Fibroblast of peridontal ligament (primary cell): ENCODE measurements at regions not wholly inside any gene's neighbourhood (a gene's known extent, or its start where the extent isn't known, plus 50 kb on each side); places are given as distances from the start of the nearest gene placed in this dataset.
"Not testable (repeated sequence)": the region's sequence is repeated elsewhere in the genome, so short reads cannot be mapped to it uniquely, and the experiment has no call there.

Experiments
- DNase-seq: peaks from one replicate; pipeline ENCODE4 v3.0.0-alpha.2; 2010; ENCODE audit errors: extremely low read depth

DNA sequence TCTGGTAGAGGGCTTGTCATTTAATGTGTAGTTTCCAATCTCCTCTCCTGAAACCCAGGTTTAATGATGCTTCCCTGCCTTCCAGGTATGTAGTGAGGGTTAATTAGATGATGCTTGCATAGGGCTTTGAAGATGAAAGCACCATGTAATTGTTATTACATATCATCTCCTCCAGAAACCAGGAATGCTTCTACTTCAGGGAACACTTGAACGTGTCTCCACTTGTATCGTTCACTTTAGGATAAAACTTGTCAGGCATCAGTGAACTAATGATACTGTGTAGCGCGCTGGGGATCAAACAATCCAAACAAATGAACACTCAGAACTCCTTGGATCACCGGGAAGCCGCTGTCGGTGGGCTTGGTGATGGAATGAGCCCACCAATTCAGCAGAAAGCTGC, 260.9 kb upstream of the FZD8 start:
- DNase-seq: no peak

DNA sequence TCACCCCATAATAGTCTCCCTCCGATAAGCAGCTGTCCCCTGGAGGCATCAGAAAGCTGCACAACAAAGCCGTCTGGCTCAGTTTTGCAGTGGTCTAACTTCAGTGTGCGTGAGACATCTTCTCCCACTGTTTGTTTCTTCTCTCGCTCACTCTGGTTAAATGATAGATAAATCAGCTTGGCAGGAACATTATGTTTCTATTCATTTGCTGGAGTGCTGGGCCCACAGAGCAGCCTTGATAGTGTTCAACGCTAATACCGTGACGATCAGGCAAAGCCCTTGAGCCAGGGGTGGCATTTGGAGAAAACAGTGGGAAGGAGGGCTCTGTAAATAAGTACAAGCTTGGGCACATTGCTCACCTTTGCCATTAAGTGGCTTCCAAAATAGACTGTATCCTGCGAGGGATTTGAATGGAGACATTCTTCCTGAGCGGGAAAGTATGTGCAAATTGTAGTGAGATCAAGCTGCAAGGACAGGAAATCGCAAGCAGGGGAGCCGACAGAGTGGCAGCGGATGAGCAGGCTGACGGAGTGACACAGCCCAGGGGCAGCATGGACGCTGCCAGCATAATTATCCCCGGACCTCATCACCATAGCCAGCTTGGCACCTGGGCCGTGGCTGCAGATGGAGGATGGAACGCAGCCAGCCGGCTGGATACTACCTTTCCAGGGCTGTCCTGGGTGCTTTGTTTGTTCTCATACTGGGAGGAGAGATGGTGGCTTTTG, 256.8 kb upstream of the FZD8 start:
- no peak for DNase-seq

DNA sequence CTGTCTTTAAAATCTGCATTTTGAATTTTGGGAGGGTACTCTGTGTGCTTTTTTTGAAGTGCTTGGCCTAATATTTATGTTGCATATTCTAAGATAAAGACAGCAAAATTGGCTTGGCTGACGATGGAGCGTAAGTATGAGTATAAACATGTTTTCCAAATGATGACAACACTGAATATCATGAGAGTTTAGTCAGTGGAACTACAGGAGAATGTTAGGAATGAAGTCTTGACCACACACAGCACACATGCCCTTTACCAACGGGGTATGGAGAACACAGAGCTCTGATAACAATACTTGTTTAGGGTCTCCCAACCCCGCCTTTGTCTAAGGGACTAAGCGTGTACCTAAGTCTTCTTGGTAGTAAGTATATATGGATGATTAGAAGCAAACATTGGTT, 253.9 kb upstream of the FZD8 start:
- peak; percentile 82 for DNase-seq

GRCh38 chr10:35895331-35895730, 253.2 kb upstream of the FZD8 start:
- DNase-seq: peak; percentile 53

DNA sequence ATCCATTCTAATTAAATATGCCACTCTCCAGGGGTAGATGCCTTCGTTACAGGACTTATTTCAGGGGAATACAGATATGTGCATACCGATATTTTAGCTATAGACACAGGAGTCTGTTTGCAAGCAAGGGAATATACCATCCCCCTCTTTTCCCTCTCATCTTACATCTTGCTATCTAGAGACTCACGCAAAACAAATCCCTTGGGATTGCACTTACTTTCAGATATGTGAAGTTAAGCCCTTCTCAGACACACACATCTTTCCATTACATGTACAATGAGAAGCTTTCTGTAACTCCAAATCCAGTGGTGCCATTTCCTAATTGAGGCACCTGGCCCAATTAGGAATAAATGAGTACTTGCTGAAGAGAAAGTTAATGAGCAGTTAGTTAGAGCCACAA, 250.4 kb upstream of the FZD8 start:
- DNase-seq: no peak

GRCh38 chr10:35890676-35891495, 248.8 kb upstream of the FZD8 start:
- DNase-seq: no peak

- DNase-seq: no peak
Measured at GRCh38 chr10:35889971-35890675, 248.0 kb upstream of the FZD8 start.

- no peak for DNase-seq
Measured at GRCh38 chr10:35889226-35889625, 247.1 kb upstream of the FZD8 start.

DNA sequence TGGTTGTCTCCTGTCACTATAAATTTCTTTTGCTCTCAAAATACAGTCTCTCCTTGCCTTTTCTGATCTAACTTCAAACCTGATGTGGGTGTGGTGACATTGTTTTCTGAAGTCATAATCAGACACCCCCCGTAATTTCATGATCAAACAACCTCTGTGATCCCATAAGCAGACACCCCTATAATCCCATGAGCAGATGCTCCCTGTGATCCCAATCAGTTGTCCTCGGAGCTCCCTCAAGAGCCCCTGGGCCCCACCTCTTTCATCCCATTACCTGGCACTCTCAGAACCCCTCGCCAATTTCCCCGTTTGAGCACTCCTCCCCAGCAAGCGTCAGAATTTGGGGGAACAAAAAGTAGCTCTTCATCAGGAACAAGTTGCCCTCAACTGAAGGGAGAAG, 246.3 kb upstream of the FZD8 start:
- no peak for DNase-seq

DNA sequence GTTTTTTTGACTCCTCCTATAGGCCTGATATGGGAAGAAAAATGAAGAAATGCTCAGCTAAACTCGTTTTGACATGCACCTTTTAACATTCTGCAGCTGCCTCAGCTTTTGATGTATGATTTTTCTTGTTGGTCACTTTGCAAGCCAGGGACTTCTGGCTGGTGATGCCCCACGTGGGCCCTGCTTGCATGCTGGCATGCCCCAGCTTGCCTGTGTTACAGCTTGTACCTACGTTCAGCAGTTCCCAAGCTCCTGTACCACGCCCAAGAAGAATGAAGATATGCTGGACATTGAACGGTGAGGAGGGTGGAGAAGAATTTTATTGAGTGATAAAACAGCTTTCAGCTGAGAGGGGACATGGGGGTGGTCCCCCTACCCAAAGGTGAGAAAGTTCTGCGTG, 245.6 kb upstream of the FZD8 start:
- no peak for DNase-seq

DNA sequence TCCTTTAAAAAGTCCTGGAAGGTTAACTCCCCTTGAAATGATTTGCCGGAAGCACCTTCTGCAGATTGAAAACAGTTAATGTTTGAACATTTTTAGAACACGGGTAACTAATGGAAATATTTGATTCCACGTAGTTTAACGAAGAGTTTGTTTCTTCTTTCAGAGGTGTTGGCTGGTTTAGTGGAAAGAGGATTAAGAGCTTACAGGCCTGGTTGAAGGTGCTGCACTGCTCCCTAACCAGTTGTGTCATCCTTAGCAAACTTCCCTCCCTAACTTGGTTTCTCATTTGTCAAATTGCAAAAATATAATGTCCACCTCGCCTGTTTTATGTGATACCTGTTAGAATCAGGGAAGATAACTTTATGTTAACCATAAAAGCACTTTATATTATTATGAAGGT, 243.0 kb upstream of the FZD8 start:
- DNase-seq: no peak

GRCh38 chr10:35884657-35885071, 242.6 kb upstream of the FZD8 start:
- DNase-seq: no peak

- DNase-seq: no peak
Measured at GRCh38 chr10:35882422-35883150, 240.5 kb upstream of the FZD8 start.

DNA sequence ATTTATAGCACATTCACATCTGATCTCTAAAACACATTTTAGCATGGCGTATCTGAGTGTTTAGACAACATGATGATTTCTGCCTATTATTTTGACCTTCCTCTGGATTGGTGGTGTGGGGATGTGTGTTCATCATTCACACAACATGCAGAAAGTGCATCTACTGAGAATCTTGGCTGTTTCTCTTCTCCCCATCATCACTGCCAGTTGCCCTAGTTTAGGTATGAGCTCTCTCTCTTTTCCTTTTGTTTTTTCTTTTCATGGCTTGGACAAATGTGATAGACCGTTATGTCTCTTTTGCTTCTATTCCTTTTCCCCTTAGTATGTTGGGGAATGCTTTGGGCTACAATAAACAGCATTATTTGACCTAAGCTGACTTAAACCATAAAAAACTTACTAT, 239.2 kb upstream of the FZD8 start:
- DNase-seq: no peak

DNA sequence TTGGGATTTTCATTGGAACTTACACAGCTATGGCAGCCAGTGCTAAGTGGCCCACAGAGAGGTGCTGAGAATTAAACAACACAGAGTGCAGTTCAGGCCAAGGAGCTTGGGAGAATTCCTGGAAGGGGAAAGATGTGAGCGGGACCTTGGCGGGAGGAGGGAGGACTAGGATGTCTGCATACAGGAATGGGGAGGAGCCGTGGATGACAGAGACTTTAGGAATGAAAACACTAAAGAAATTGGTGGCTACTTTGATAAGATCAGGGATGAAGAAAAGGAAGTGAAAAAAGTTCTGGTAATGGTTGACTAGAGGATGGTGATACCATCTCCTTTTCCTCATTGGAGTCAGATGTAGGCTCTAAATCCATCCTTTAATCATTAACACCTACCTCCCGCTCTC, 234.2 kb upstream of the FZD8 start:
- DNase-seq: peak; percentile 20

GRCh38 chr10:35875016-35875676, 233.1 kb upstream of the FZD8 start:
- DNase-seq: no peak

GRCh38 chr10:35874311-35875015, 232.4 kb upstream of the FZD8 start:
- no peak for DNase-seq

DNA sequence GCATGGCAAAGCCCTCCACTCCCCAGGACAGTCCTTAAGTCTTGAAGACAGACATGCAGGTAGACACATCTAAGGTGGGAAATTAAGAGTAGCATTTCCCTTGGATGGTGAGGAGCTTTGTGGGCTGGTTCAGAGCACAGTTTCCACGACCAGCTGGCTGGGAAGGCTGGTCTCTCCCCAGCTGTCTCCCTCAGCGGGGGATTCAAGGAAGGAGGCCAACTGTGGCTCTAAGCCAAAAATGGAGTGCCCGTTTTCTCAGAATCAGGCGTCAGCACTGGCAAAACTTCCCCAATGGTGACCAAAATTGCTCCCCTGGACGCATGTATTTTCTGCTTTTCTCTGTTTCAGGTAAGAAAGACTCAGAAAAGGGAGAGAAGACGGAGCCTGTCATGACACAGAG, 230.6 kb upstream of the FZD8 start:
- no peak for DNase-seq

- DNase-seq: peak; percentile 8
Measured at GRCh38 chr10:35870665-35871310, 228.7 kb upstream of the FZD8 start.

GRCh38 chr10:35858676-35859283, 216.7 kb upstream of the FZD8 start:
- DNase-seq: not testable (repeated sequence)
